ENCODE measurements at regions not wholly inside any gene's neighbourhood (a gene's known extent, or its start where the extent isn't known, plus 50 kb on each side); places are given as distances from the start of the nearest gene placed in this dataset.

DNA sequence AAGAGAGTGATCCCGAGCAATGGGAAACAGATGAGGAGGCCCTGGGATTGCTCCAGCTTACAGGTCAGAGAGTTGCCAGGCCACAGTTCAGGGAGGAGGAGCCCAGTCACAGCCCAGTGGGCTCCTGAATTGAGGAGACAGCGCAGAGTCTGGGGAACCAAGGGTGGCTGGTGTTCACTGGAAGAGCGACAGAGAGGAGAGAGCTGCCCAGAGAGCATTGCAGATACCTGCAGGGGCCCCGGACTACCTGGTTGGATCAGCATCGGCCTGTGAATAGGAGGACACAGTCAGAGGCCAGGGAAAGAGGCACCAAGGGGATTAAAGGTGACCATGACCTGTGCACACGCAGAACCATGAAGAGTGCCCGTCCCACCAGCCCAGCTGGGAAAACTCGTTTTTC is 648.6 kb downstream of the TBC1D22A start:
- TF ChIP-seq POLR2AphosphoS5 (IDR thresholded peaks at IDR 0.05; ENCODE audit: borderline replicate concordance, low read depth, low read length) (no peak), EZH2 (IDR thresholded peaks at IDR 0.05) (no peak)
